ENCODE measurements at regions not wholly inside any gene's neighbourhood (a gene's known extent, or its start where the extent isn't known, plus 50 kb on each side); places are given as distances from the start of the nearest gene placed in this dataset.

- no peak for TF ChIP-seq POLR2A (IDR thresholded peaks at IDR 0.05; ENCODE audit: low read length)
- TF ChIP-seq GATA1 (IDR thresholded peaks at IDR 0.05; ENCODE audit: low read depth, low read length), result no peak
These were observed 435.0 kb upstream of the KLF12 start for GRCh38 chr13:74569251-74569650.

All from erythroblast (primary cell).